B cell (primary cell): ENCODE measurements at regions not wholly inside any gene's neighbourhood (a gene's known extent, or its start where the extent isn't known, plus 50 kb on each side); places are given as distances from the start of the nearest gene placed in this dataset.

Source experiments
- ATAC-seq: fragments of 200-7000 bp; cut with Tn5 transposase; one replicate; pipeline ENCODE4 v1.10.0; 2021; ENCODE audit warnings: low read depth, mild to moderate bottlenecking, moderate number of reproducible peaks, moderate library complexity
- CTCF ChIA-PET: fragments of 350-600 bp; sonication (Branson Sonifier 250); formaldehyde crosslinking; loops from one replicate; lab custom pipeline; 2021; ENCODE audit warnings: antibody characterized with exemption, inconsistent platforms; lab: Charles Lee
- POLR2A ChIA-PET: fragments of 350-600 bp; sonication (Branson Sonifier 250); formaldehyde crosslinking; loops from one replicate; lab custom pipeline; 2021; ENCODE audit warnings: antibody characterized with exemption; lab: Charles Lee
- DNase-seq: peaks from one replicate; pipeline ENCODE4 v3.0.0; 2013
- H2AFZ ChIP-seq: 2 replicates; pipeline ENCODE4 v1.6.1; 2012; ENCODE audit warnings: mild to moderate bottlenecking, low read depth, low read length; ENCODE audit not compliant: insufficient read depth, poor library complexity, severe bottlenecking
- H3K27ac ChIP-seq, 2 donors: 1 replicate in 1 of 2; 2 replicates in 1 of 2; pipeline ENCODE4 v1.5.1; 2012 to 2013; ENCODE audit warnings: low read length in 2 of 2, mild to moderate bottlenecking in 2 of 2, moderate library complexity in 1 of 2
- H3K27me3 ChIP-seq, 4 experiments: fragments of 200-600 bp in 1 of 4; sonication (generic) in 1 of 4; replicated peaks in 1 of 4; 1 replicate in 2 of 4; 2 replicates in 2 of 4; pipeline versions ENCODE4 v1.6.1 to v1.7.0; 2013 to 2016; ENCODE audit warnings: low read length in 3 of 4, mild to moderate bottlenecking in 2 of 4, mixed read lengths in 1 of 4, moderate library complexity in 1 of 4; ENCODE audit not compliant: insufficient read depth in 4 of 4, control insufficient read depth in 3 of 4; ENCODE audit errors: control extremely low read depth in 1 of 4
- H3K36me3 ChIP-seq, 2 experiments: replicated peaks in 1 of 2; 1 replicate in 1 of 2; 2 replicates in 1 of 2; pipeline versions ENCODE4 v1.6.1 to v1.7.1; 2013; ENCODE audit warnings: low read length in 1 of 2; ENCODE audit not compliant: insufficient read depth in 2 of 2, control insufficient read depth in 1 of 2; ENCODE audit errors: control extremely low read depth in 1 of 2, extremely low read depth in 1 of 2
- H3K4me1 ChIP-seq, 2 donors: fragments of 200-600 bp in 1 of 2; sonication (generic) in 1 of 2; 1 replicate in 1 of 2; 2 replicates in 1 of 2; pipeline versions ENCODE4 v1.5.1 to v1.6.1; 2013 to 2017; ENCODE audit warnings: low read length in 2 of 2; ENCODE audit not compliant: control insufficient read depth in 2 of 2, insufficient read depth in 2 of 2
- H3K4me2 ChIP-seq: replicated peaks from 2 replicates; pipeline ENCODE3; 2012; ENCODE audit warnings: mild to moderate bottlenecking, low read depth, low read length; ENCODE audit not compliant: poor library complexity, severe bottlenecking
- H3K4me3 ChIP-seq, 5 experiments: fragments of 200-600 bp in 1 of 5; sonication (generic) in 1 of 5; 1 replicate in 3 of 5; 2 replicates in 2 of 5; pipeline versions ENCODE4 v1.5.1 to v1.7.0; 2011 to 2016; ENCODE audit warnings: low read length in 4 of 5, mild to moderate bottlenecking in 4 of 5, low read depth in 2 of 5, control low read depth in 1 of 5, moderate library complexity in 1 of 5; ENCODE audit not compliant: insufficient read depth in 1 of 5; ENCODE audit errors: control extremely low read depth in 1 of 5, extremely low read depth in 1 of 5
- H3K79me2 ChIP-seq: fragments of 200-600 bp; sonication (generic); one replicate; pipeline ENCODE4 v1.6.0; 2016; ENCODE audit warnings: low read length; ENCODE audit not compliant: control insufficient read depth, insufficient read depth
- H3K9ac ChIP-seq: fragments of 200-600 bp; sonication (generic); 2 replicates; pipeline ENCODE4 v1.6.1; 2017; ENCODE audit warnings: mild to moderate bottlenecking, low read length, moderate library complexity
- H3K9me3 ChIP-seq, 3 donors: one replicate each; pipeline versions ENCODE4 v1.6.1 to v1.7.1; 2013; ENCODE audit warnings: low read length in 2 of 3; ENCODE audit not compliant: control insufficient read depth in 2 of 3, insufficient read depth in 1 of 3; ENCODE audit errors: control extremely low read depth in 1 of 3
- H4K20me1 ChIP-seq: 2 replicates; pipeline ENCODE4 v1.6.0; 2012; ENCODE audit warnings: mild to moderate bottlenecking, low read length; ENCODE audit not compliant: insufficient read depth, control insufficient read depth, poor library complexity, severe bottlenecking
- H3K27ac Mint-ChIP-seq: one replicate; pipeline ENCODE4 v1.8.0; 2021; ENCODE audit warnings: mixed read lengths
- H3K27me3 Mint-ChIP-seq: one replicate; pipeline ENCODE4 v1.8.0; 2021; ENCODE audit warnings: mixed read lengths
- H3K4me1 Mint-ChIP-seq: one replicate; pipeline ENCODE4 v1.8.0; 2021; ENCODE audit warnings: mixed read lengths
- H3K4me3 Mint-ChIP-seq: one replicate; pipeline ENCODE4 v1.8.0; 2021; ENCODE audit warnings: mixed read lengths
- H3K9me3 Mint-ChIP-seq: one replicate; pipeline ENCODE4 v1.8.0; 2022; ENCODE audit warnings: mixed read lengths; ENCODE audit not compliant: insufficient read depth
- EZH2 ChIP-seq: IDR thresholded peaks from 2 replicates; pipeline ENCODE4 v1.6.1; 2012; ENCODE audit warnings: borderline replicate concordance, low read depth, mild to moderate bottlenecking, moderate library complexity, low read length; ENCODE audit not compliant: insufficient read depth, poor library complexity, severe bottlenecking
- WGBS: methylation state at CpG from one replicate; pipeline ENCODE4 v1.1.5; 2013; ENCODE audit warnings: missing lambda C conversion rate; ENCODE audit not compliant: insufficient coverage; 5-methylcytosine and 5-hydroxymethylcytosine counted together
- intact Hi-C: fragments of 100-400 bp; cut with micrococcal nuclease; formaldehyde crosslinking; loops from one replicate; pipeline ENCODE4 v1.10.0; 2022
- TF ChIP-seq, protein P1 (sequence below): fragments of 200-600 bp; IDR thresholded peaks from one replicate; pipeline ENCODE4 v1.8.0; 2022; ENCODE audit warnings: antibody characterized with exemption, mild to moderate bottlenecking

DNA sequence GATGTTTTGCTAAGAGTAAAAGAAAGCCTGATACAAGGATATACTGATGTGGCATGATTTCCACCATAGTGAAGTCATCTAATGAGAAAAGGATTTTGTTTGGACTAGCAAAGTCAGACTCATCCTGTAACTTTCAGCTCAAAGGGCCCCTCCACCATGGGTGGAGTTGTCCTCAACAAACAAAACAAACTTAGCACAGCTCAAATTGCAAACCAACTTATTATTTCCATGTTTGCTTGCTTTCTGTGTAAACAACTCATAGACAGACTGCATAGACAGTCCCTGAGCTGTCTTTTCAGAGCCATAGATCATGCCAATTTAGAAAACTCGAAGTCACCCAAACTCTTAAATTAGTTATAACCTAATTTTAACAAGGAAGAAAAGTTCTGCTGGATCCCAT lies 69.4 kb upstream of the VAV3 start:
- H3K9ac ChIP-seq, result no peak overlapping the region
- peaks cover under 1% of the 10 kb centered on the region in 2 donors for H3K4me1 ChIP-seq
- H3K4me2 ChIP-seq, result no peak overlapping the region
- H3K27me3 Mint-ChIP-seq, result no peaks in the 10 kb centered on the region
- no peak overlapping the region for H3K4me3 Mint-ChIP-seq
- H3K36me3 ChIP-seq, result peaks cover 0 to 1% of the 10 kb centered on the region in 2 experiments
- no CpG with 5 or more reads among the region's 1 CpG for WGBS
- H2AFZ ChIP-seq, result no peak overlapping the region
- H3K27ac Mint-ChIP-seq, result no peak overlapping the region
- H3K27me3 ChIP-seq, result no peaks in the 10 kb centered on the region
- ATAC-seq (no peak), DNase-seq (no peak)
- H3K27ac ChIP-seq, result no peak overlapping the region
- H3K4me1 Mint-ChIP-seq, result no peaks in the 10 kb centered on the region
- H3K79me2 ChIP-seq, result no peaks in the 10 kb centered on the region
- intact Hi-C loops, result loop anchor here (2.0 kb wide), 1 partner anchor 20 kb away; no protein-coding TSS in a partner anchor
- H3K4me3 ChIP-seq, result no peak overlapping the region
- ChIA-PET CTCF (interaction anchor here (1.3 kb wide), 1 partner anchor 11 kb away, joined by 3 read pairs; no protein-coding TSS in a partner anchor), POLR2A (no interaction called here)
- TF ChIP-seq, protein P1, sequence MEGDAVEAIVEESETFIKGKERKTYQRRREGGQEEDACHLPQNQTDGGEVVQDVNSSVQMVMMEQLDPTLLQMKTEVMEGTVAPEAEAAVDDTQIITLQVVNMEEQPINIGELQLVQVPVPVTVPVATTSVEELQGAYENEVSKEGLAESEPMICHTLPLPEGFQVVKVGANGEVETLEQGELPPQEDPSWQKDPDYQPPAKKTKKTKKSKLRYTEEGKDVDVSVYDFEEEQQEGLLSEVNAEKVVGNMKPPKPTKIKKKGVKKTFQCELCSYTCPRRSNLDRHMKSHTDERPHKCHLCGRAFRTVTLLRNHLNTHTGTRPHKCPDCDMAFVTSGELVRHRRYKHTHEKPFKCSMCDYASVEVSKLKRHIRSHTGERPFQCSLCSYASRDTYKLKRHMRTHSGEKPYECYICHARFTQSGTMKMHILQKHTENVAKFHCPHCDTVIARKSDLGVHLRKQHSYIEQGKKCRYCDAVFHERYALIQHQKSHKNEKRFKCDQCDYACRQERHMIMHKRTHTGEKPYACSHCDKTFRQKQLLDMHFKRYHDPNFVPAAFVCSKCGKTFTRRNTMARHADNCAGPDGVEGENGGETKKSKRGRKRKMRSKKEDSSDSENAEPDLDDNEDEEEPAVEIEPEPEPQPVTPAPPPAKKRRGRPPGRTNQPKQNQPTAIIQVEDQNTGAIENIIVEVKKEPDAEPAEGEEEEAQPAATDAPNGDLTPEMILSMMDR, result no peak
- TF ChIP-seq EZH2, result no peak
- no peaks in the 10 kb centered on the region for H4K20me1 ChIP-seq
- H3K9me3 ChIP-seq, result no peaks in the 10 kb centered on the region
- H3K9me3 Mint-ChIP-seq, result no peaks in the 10 kb centered on the region

DNA sequence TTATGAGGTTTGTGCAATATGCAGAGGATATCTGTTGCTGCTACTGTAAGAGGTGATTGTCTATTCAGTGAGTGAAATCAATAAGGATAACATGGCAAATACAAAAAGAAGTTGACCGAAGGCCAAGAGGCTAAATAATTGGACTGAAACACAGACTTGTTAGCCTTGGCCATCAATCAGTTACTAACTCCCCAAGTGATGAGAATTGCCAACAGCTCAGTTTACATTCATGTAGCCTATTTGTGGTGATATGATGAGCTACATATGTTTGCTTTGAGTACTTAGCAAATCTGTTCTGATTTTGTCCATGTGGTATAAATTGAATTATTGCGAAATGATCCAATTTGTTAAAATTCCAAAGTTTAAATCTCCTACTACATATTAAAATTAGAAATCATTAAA lies 68.6 kb upstream of the VAV3 start:
- WGBS, result no CpG with 5 or more reads among the region's 2 CpGs
- CTCF ChIA-PET, result interaction anchor here (0.9 to 1.3 kb wide), 3 partner anchors 9 to 21 kb away, joined by 3 read pairs; no protein-coding TSS in a partner anchor

More for the DNA sequence above, 68.6 kb upstream of the VAV3 start:
- Mint-ChIP-seq H3K4me3 (no peak overlapping the region), H3K9me3 (no peaks in the 10 kb centered on the region), H3K27ac (no peak overlapping the region), H3K4me1 (peaks cover 4% of the 10 kb centered on the region), H3K27me3 (no peaks in the 10 kb centered on the region)
- H3K27me3 ChIP-seq, result no peaks in the 10 kb centered on the region
- no peaks in the 10 kb centered on the region for H3K9me3 ChIP-seq
- H2AFZ ChIP-seq, result no peak overlapping the region
- TF ChIP-seq, protein P1, result no peak
- no peak for TF ChIP-seq EZH2
- H3K79me2 ChIP-seq, result no peaks in the 10 kb centered on the region
- DNase-seq, result no peak
- H3K27ac ChIP-seq, result no peak overlapping the region
- H3K4me1 ChIP-seq, result peaks cover 7 to 9% of the 10 kb centered on the region in 2 donors
- no peak for ATAC-seq
- no peak overlapping the region for H3K4me2 ChIP-seq
- POLR2A ChIA-PET, result no interaction called here
- H3K36me3 ChIP-seq, result no peaks in the 10 kb centered on the region
- H3K9ac ChIP-seq, result no peak overlapping the region
- no peak overlapping the region for H3K4me3 ChIP-seq
- intact Hi-C loops, result no loop called here
- no peaks in the 10 kb centered on the region for H4K20me1 ChIP-seq
